ENCODE measurements at regions not wholly inside any gene's neighbourhood (a gene's known extent, or its start where the extent isn't known, plus 50 kb on each side); places are given as distances from the start of the nearest gene placed in this dataset.

- Histone ChIP-seq H3K4me1 (ENCODE audit: insufficient read depth, low read length) (no peaks in the 10 kb centered on the region), H3K9me3 (ENCODE audit: control insufficient read depth, low read depth, low read length) (no peaks in the 10 kb centered on the region), H3K14ac (ENCODE audit: insufficient read depth, low read length) (no peak overlapping the region), H3K4ac (ENCODE audit: low read depth, low read length) (no peak overlapping the region), H2BK120ac (ENCODE audit: low read depth, low read length, poor library complexity, severe bottlenecking) (no peak overlapping the region), H3K18ac (ENCODE audit: insufficient read length, low read depth, low read length) (no peak overlapping the region), H3K4me2 (ENCODE audit: insufficient read depth, insufficient read length, low read length) (no peak overlapping the region), H4K91ac (ENCODE audit: insufficient read length, low read depth, low read length) (no peak overlapping the region), H3K23ac (ENCODE audit: insufficient read length, low read depth, low read length) (no peak overlapping the region), H3K23me2 (ENCODE audit: insufficient read length, low read depth, low read length, poor library complexity, severe bottlenecking) (no peaks in the 10 kb centered on the region), H2BK12ac (ENCODE audit: insufficient read length, low read depth, low read length) (no peak overlapping the region), H4K8ac (replicated peaks; ENCODE audit: insufficient read length, low read depth, low read length) (no peak overlapping the region), H3K56ac (ENCODE audit: insufficient read length, low read depth, low read length) (no peak overlapping the region), H3K27ac (ENCODE audit: insufficient read length, low read depth, low read length) (no peak overlapping the region), H3K79me1 (ENCODE audit: insufficient read depth, low read depth, low read length, poor library complexity, severe bottlenecking) (no peaks in the 10 kb centered on the region), H2BK5ac (ENCODE audit: insufficient read length, low read length) (no peak overlapping the region), H4K5ac (ENCODE audit: insufficient read length, low read depth, low read length) (no peak overlapping the region), H3K27me3 (ENCODE audit: insufficient read depth, low read length) (no peaks in the 10 kb centered on the region), H2AFZ (ENCODE audit: low read length) (no peak overlapping the region), H4K20me1 (ENCODE audit: control insufficient read depth, insufficient read depth, insufficient read length) (no peaks in the 10 kb centered on the region), H2BK20ac (ENCODE audit: low read depth, low read length, poor library complexity, severe bottlenecking) (no peak overlapping the region), H3K9ac (ENCODE audit: extremely low read depth, insufficient read length, low read length) (no peak overlapping the region), H3K79me2 (ENCODE audit: insufficient read depth, low read length) (no peaks in the 10 kb centered on the region), H3T11ph (ENCODE audit: low read length) (no peak overlapping the region), H2BK15ac (ENCODE audit: low read depth, low read length) (no peak overlapping the region), H2AK5ac (ENCODE audit: insufficient read length, low read length) (no peak overlapping the region)
- Mint-ChIP-seq H3K9me3 (peaks cover 4 to 12% of the 10 kb centered on the region in 2 experiments; a peak in 3 of 5 replicates), H3K4me3 (no peak overlapping the region), H3K27me3 (ENCODE audit: low read depth) (no peaks in the 10 kb centered on the region), H3K4me1 (peaks cover 7 to 8% of the 10 kb centered on the region in 2 experiments), H3K36me3 (ENCODE audit: insufficient read depth in 1 of 3, low read depth in 3 of 3) (peaks cover 0 to 9% (median 0%) of the 10 kb centered on the region in 3 experiments; a peak in 2 of 7 replicates), H3K27ac (no peak overlapping the region)
- no CpG with 5 or more reads among the region's 3 CpGs for WGBS (ENCODE audit: extremely low coverage, insufficient read length, low lambda C conversion rate)
- DNase-seq: no peak
- TF ChIP-seq CTCF (conservative IDR thresholded peaks at IDR 0.05): no peak
Observed at GRCh38 chr7:116400522-116400921, 99.0 kb upstream of the CAV2 start.

All from H9 (cell line).